H1 (cell line): ENCODE measurements at regions not wholly inside any gene's neighbourhood (a gene's known extent, or its start where the extent isn't known, plus 50 kb on each side); places are given as distances from the start of the nearest gene placed in this dataset.

Source experiments
- BRCA1 ChIP-seq: IDR thresholded peaks from 2 replicates; pipeline ENCODE4 v1.6.1; 2012; ENCODE audit warnings: low read depth, low read length, improper control_type of control experiment
- FOSL1 ChIP-seq: IDR thresholded peaks from 2 replicates; pipeline ENCODE4 v1.6.1; 2011; ENCODE audit warnings: mild to moderate bottlenecking, low read depth, low read length, moderate library complexity; ENCODE audit not compliant: insufficient read depth
- GTF2F1 ChIP-seq: IDR thresholded peaks from 2 replicates; pipeline ENCODE4 v1.6.1; 2012; ENCODE audit warnings: low read depth, low read length, improper control_type of control experiment, borderline replicate concordance
- NANOG ChIP-seq: IDR thresholded peaks from 2 replicates; pipeline ENCODE4 v1.6.1; 2011; ENCODE audit warnings: low read length, low read depth, mild to moderate bottlenecking, inconsistent platforms; ENCODE audit not compliant: insufficient read depth, poor library complexity, severe bottlenecking
- PHF8 ChIP-seq: fragments of 200-600 bp; sonication (generic); conservative IDR thresholded peaks from 2 replicates; pipeline ENCODE4 v1.7.1; 2012; ENCODE audit warnings: low read depth, mild to moderate bottlenecking, inconsistent platforms, low read length, moderate library complexity
- SIN3A ChIP-seq, 2 experiments: IDR thresholded peaks in 1 of 2; conservative IDR thresholded peaks in 1 of 2; 2 replicates each; pipeline ENCODE4 v1.6.1; 2011 to 2012; ENCODE audit warnings: low read length in 2 of 2, improper control_type of control experiment in 1 of 2, low read depth in 1 of 2, mild to moderate bottlenecking in 1 of 2

GRCh38 chr14:62144863-62145262, 382.6 kb downstream of the SNAPC1 start (continued):
- TF ChIP-seq FOSL1 (no peak), GTF2F1 (no peak), SIN3A (conservative IDR thresholded peaks at IDR 0.05 in 1 of 2, IDR thresholded peaks at IDR 0.05 in 1 of 2; ENCODE audit: low read depth in 1 of 2, low read length in 2 of 2) (no peak), PHF8 (no peak), NANOG (no peak), BRCA1 (no peak)
